T47D (cell line): ENCODE measurements at regions not wholly inside any gene's neighbourhood (a gene's known extent, or its start where the extent isn't known, plus 50 kb on each side); places are given as distances from the start of the nearest gene placed in this dataset.
A peak's percentile ranks its signal among the peaks of the same experiment; 100 is the strongest.

Source experiments
- DNase-seq, 2 experiments: peaks; one replicate each; pipeline versions ENCODE4 v3.0.0 to v3.0.0-alpha.2; 2011 to 2012; ENCODE audit warnings: low read depth in 1 of 2, low spot score in 1 of 2
- JUND ChIP-seq: IDR thresholded peaks from 2 replicates; pipeline ENCODE4 v1.6.1; 2012; ENCODE audit warnings: low read depth
- in situ Hi-C: cut with HindIII; loops from 2 replicates; pipeline ENCODE4 v1.10.0; 2016; ENCODE audit warnings: low sequenced_read_pairs, low pct_unique_long_range_greater_than_20kb

DNA sequence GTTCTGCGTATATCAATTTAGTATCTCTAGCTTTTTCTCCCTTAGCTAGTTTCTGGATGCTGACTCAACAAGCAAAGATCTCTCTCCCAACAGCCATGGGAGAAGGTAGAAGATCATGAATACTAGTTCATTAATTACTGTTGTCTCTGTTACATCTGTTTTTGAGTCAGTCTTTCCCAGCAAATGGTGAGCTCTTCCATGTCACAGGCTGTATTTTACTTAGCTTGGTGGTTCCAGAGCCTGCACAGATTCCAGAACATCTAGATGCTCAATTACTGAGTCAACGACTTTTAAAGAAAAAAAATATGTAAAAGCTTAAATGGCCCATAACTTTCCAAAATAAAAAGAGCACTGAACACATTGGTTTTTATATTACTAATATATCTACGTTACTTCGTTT, 307.2 kb downstream of the NSG2 start:
- no peak for DNase-seq
- no peak for TF ChIP-seq JUND

DNA sequence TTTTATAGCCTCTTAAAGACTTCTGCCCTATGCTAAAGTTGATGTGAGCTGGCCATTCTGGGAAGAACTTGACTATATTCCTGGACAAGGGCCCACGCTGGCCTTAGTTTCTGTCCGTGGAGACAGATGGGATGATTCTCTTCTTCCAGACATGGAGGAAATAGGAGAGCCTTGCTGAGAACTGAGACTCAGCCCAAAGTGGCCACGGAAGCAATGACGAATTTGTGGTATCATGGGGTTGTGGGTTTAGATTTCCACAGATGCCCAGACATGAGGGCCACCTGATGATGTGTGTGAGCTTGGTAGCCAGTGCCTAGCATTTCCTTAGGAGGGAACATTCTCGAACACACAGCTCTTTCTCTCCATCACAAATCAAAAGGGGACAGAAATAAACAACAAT, 309.1 kb downstream of the NSG2 start:
- TF ChIP-seq JUND = no peak
- no peak for DNase-seq
- in situ Hi-C loops = no loop called here

More for the DNA sequence above, 307.2 kb downstream of the NSG2 start:
- in situ Hi-C loops = no loop called here

DNA sequence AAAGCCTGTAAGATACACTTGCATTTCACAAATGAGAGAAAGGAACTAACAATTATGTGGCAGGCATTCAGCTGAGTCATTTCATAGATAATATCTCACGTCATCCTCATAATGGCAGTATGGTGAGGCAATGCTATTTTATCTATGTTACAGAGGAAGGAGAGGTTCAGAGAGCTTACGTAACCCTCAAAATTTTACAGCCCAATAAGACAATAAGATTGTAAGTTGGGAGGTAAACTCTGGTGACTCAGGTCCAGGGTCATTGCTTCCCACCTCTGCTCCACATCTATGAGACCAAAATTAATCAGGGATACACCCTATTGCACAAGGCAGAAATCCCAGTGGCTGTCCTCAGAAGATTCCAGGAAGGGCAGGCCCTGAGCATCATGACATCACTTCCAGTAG, 309.7 kb downstream of the NSG2 start:
- TF ChIP-seq JUND = no peak
- in situ Hi-C loops = no loop called here
- DNase-seq = peak in 1 of 2 experiments; percentile 40

DNA sequence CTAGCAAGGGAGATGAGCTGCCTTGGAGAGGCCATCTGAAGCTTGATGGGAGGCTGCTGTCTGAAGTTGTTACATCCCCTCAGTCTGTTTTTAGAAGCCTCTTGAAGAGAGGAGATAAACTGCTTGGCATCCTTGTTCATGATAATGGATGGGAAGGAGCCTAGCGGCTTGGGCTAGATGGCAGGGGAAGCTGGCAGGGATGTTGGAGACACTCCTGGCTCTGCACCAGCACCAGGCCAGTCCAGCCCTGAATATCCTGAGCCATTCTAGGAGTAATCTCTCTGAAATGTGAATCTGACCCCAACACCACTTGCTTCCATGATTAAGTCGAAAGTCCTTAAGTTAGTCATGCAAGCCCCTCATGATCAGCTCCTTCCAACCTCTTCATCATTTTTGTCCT, 310.5 kb downstream of the NSG2 start:
- no peak for TF ChIP-seq JUND
- DNase-seq = no peak
- in situ Hi-C loops = no loop called here

DNA sequence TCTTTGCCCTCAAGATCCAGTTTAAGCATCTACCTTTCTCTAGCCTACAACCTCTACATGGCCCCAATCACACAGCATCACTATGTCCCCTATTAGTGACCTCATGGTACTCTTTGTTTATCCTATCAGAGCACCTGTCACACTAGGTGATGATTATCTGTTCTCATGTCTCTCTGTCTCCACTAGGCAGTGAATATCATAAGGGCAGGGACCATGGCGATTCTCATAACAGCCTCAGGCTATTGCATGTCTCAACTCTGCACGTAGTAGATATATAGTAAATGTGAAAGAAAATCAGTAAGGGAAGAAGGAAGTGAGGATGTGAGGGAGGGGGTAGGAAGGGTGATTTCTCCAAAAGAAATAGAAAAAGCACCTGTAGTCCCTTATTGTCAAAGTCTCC, 311.0 kb downstream of the NSG2 start:
- DNase-seq = no peak
- TF ChIP-seq JUND = no peak
- in situ Hi-C loops = no loop called here

DNA sequence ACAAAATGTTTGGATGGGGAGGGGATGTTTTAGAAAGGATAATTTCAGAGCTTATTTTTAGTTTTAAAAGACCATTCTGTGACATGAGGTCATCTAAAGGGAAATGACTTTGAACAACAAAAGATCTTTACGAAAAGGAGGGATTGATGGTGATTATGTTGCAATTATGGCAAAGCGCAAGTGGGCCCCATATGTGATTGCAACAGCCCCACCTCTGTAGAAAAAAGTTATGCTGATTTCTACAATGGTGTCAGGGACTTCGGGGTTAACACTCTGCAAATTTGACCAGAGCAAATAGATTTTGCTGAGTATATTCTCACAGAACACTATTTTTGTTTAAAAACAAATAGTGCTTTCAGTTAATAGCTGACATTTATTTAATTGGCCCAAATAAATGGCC, 312.8 kb downstream of the NSG2 start:
- no peak for DNase-seq
- TF ChIP-seq JUND = no peak
- in situ Hi-C loops = no loop called here

DNA sequence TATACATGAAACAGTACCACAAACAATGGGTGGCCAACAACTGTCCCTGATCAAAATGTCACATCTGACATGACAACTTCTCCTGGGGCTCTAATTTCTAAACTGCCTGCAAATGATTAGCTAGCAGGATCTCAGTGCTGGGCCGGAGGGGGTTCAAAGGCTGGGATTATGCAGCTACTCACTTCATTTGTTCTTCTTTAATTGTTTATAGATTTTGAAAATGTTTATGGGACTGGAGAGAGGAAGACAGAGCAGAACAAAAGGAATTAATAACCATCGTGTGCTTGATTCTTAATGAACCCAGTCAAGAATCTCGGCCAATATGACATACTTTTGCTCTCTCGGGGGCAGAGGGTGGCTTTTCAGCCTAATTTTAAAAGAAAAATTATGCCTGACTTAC, 313.6 kb downstream of the NSG2 start:
- no peak for TF ChIP-seq JUND
- in situ Hi-C loops = no loop called here
- DNase-seq = no peak

GRCh38 chr5:174362514-174362913, 317.0 kb downstream of the NSG2 start:
- in situ Hi-C loops = no loop called here
- no peak for TF ChIP-seq JUND

DNA sequence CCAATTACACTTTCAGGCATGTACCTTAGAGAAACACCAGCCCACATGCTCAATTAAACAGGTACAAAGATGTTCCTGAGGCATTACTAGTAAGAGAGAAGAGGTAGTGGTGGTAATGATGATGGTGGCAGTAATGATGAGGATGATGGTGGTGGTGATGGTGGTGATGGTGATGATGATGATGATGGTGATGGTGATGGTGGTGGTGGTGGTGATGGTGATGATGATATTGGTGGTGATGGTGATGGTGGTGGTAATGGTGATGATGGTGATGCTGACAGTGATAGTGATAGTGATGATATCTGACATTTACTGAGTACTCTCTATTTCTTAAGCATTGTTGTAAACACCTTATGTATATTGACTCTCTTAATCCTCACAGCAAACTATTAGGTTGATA, 318.4 kb downstream of the NSG2 start:
- DNase-seq = no peak
- in situ Hi-C loops = no loop called here
- no peak for TF ChIP-seq JUND

More at GRCh38 chr5:174362514-174362913, 317.0 kb downstream of the NSG2 start:
- DNase-seq = no peak

GRCh38 chr5:174364676-174365075, 319.2 kb downstream of the NSG2 start:
- in situ Hi-C loops = no loop called here
- no peak for DNase-seq
- no peak for TF ChIP-seq JUND

- in situ Hi-C loops = no loop called here
- peak in 1 of 2 experiments; percentile 30 for DNase-seq
Observed at GRCh38 chr5:174371600-174372094, 326.1 kb downstream of the NSG2 start.

DNA sequence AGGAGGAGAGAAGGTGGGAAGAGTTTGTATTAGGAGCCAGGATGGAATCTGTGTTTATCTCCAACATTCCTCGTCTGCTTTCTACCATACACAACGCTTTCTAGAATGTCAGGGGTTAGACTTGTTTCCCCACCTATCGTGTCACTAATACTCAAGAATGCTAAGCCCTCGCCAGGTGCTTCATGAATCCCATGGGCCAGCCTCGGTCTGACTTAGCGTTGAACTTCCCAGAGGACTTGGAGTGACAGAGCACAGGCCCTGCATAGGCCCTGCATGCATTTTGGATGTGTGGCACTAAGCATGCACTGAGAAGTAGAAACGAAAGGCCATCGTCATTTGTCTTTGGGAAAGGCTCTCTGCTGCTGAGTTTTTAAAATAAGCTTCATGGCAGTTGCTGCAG, 328.7 kb downstream of the NSG2 start:
- no peak for DNase-seq
- in situ Hi-C loops = no loop called here
- TF ChIP-seq JUND = no peak

More at GRCh38 chr5:174371600-174372094, 326.1 kb downstream of the NSG2 start:
- TF ChIP-seq JUND = no peak

DNA sequence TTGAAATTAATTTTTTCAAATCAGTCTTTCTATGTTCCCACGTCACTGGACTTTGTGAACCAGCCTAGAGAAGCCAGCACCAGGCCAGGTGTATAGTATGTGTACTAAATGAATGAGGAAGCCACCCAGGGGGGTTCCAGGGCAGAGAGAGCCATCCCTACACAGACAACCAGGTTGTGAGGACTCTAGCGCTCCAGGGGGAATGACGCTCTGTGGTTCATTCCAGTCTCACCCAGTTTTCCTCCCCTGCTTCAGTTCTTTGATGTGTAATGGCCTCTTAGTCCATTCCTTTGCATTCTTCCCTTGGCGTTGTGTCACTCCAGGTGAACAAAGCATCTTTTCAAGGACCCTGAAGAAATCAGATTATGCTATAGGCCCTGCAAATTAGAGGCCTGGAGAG, 330.6 kb downstream of the NSG2 start:
- TF ChIP-seq JUND = no peak
- DNase-seq = no peak
- in situ Hi-C loops = no loop called here

DNA sequence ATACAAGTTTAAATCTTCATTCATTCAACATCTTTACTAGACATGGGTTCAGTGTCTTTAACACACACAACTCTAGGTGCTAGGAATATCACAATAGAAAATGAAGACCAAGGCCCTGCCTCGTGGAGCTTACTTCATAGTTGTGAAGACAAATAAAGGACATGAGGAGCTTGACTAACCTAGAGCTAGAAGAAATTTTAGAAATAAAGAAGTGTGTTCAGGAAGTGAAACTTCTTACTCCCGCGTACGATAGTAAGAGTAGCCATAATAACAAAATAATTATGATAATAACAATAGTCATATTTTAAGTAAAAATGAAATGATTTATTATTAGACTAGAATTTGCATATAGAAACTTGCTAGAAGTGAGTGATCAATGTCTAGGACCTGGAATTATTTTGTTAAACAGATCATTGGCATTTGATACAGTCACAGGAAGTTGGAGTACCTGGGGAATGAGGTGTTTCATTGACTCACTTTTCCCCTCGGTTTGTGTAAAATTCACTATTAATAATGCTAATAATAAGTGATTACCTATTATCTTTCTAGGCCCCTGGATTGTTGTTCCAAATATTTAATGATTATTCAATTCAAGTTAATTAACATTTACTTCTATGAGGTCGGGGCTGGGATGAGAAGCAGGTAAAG, 331.3 kb downstream of the NSG2 start:
- in situ Hi-C loops = no loop called here
- no peak for DNase-seq
- no peak for TF ChIP-seq JUND
